H9 (cell line): ENCODE measurements at regions not wholly inside any gene's neighbourhood (a gene's known extent, or its start where the extent isn't known, plus 50 kb on each side); places are given as distances from the start of the nearest gene placed in this dataset.
"Not testable (repeated sequence)": the region's sequence is repeated elsewhere in the genome, so short reads cannot be mapped to it uniquely, and the experiment has no call there.

ENCODE experiments used
- DNase-seq: peaks from one replicate; pipeline ENCODE4 v3.0.0-alpha.2; 2017
- H2AFZ ChIP-seq: one replicate; pipeline ENCODE4 v1.6.1; 2013; ENCODE audit warnings: mild to moderate bottlenecking, low read length, control low read depth, moderate library complexity
- H2AK5ac ChIP-seq: 2 replicates; pipeline ENCODE4 v1.6.1; 2013; ENCODE audit warnings: low read length, control low read depth, mixed read lengths; ENCODE audit not compliant: insufficient read length
- H2BK120ac ChIP-seq: one replicate; pipeline ENCODE4 v1.6.1; 2013; ENCODE audit warnings: low read depth, mild to moderate bottlenecking, low read length, control low read depth, inconsistent platforms; ENCODE audit not compliant: poor library complexity, severe bottlenecking
- H2BK12ac ChIP-seq: 2 replicates; pipeline ENCODE4 v1.6.1; 2013; ENCODE audit warnings: low read length, control low read depth, mixed read lengths, low read depth; ENCODE audit not compliant: insufficient read length
- H2BK15ac ChIP-seq: 2 replicates; pipeline ENCODE4 v1.6.1; 2013; ENCODE audit warnings: low read depth, low read length, control low read depth
- H2BK20ac ChIP-seq: one replicate; pipeline ENCODE4 v1.6.1; 2013; ENCODE audit warnings: low read depth, mild to moderate bottlenecking, low read length, control low read depth, inconsistent platforms; ENCODE audit not compliant: poor library complexity, severe bottlenecking
- H2BK5ac ChIP-seq: 2 replicates; pipeline ENCODE4 v1.6.1; 2013; ENCODE audit warnings: low read length, control low read depth, mixed read lengths; ENCODE audit not compliant: insufficient read length
- H3K14ac ChIP-seq: 2 replicates; pipeline ENCODE4 v1.6.1; 2013; ENCODE audit warnings: low read length, control low read depth; ENCODE audit not compliant: insufficient read depth
- H3K18ac ChIP-seq: 2 replicates; pipeline ENCODE4 v1.6.1; 2013; ENCODE audit warnings: low read depth, mild to moderate bottlenecking, mixed read lengths, low read length, control low read depth; ENCODE audit not compliant: insufficient read length
- H3K23ac ChIP-seq: 2 replicates; pipeline ENCODE4 v1.6.1; 2013; ENCODE audit warnings: low read length, control low read depth, mixed read lengths, low read depth; ENCODE audit not compliant: insufficient read length
- H3K23me2 ChIP-seq: 2 replicates; pipeline ENCODE4 v1.6.1; 2013; ENCODE audit warnings: low read depth, mild to moderate bottlenecking, mixed read lengths, low read length, control low read depth; ENCODE audit not compliant: insufficient read length, poor library complexity, severe bottlenecking
- H3K27ac ChIP-seq: 2 replicates; pipeline ENCODE4 v1.5.1; 2013; ENCODE audit warnings: low read length, control low read depth, mixed read lengths, low read depth; ENCODE audit not compliant: insufficient read length
- H3K27me3 ChIP-seq: 2 replicates; pipeline ENCODE4 v1.6.1; 2013; ENCODE audit warnings: low read length, control low read depth, inconsistent platforms; ENCODE audit not compliant: insufficient read depth
- H3K4ac ChIP-seq: 2 replicates; pipeline ENCODE4 v1.6.1; 2013; ENCODE audit warnings: low read depth, mild to moderate bottlenecking, control low read depth, inconsistent platforms, low read length, moderate library complexity
- H3K4me1 ChIP-seq: 2 replicates; pipeline ENCODE4 v1.6.1; 2013; ENCODE audit warnings: low read length, control low read depth, inconsistent platforms; ENCODE audit not compliant: insufficient read depth
- H3K4me2 ChIP-seq: 2 replicates; pipeline ENCODE4 v1.6.1; 2013; ENCODE audit warnings: low read length, control low read depth, mixed read lengths; ENCODE audit not compliant: insufficient read length, insufficient read depth
- H3K56ac ChIP-seq: 2 replicates; pipeline ENCODE4 v1.6.1; 2013; ENCODE audit warnings: low read depth, mild to moderate bottlenecking, mixed read lengths, low read length, control low read depth; ENCODE audit not compliant: insufficient read length
- H3K79me1 ChIP-seq: 2 replicates; pipeline ENCODE4 v1.6.1; 2013; ENCODE audit warnings: low read depth, mild to moderate bottlenecking, moderate library complexity, low read length, control low read depth, inconsistent platforms; ENCODE audit not compliant: insufficient read depth, poor library complexity, severe bottlenecking
- H3K79me2 ChIP-seq: 2 replicates; pipeline ENCODE4 v1.6.1; 2013; ENCODE audit warnings: low read length, control low read depth, inconsistent platforms; ENCODE audit not compliant: insufficient read depth
- H3K9ac ChIP-seq: 2 replicates; pipeline ENCODE4 v1.6.1; 2013; ENCODE audit warnings: low read length, control low read depth, mixed read lengths; ENCODE audit not compliant: insufficient read length; ENCODE audit errors: extremely low read depth
- H3K9me3 ChIP-seq: one replicate; pipeline ENCODE4 v1.6.1; 2013; ENCODE audit warnings: low read depth, low read length, inconsistent platforms; ENCODE audit not compliant: control insufficient read depth
- H3T11ph ChIP-seq: one replicate; pipeline ENCODE4 v1.6.1; 2013; ENCODE audit warnings: mild to moderate bottlenecking, low read length, control low read depth, inconsistent platforms
- H4K20me1 ChIP-seq: one replicate; pipeline ENCODE4 v1.6.1; 2013; ENCODE audit not compliant: control insufficient read depth, insufficient read length, insufficient read depth
- H4K5ac ChIP-seq: 2 replicates; pipeline ENCODE4 v1.6.1; 2013; ENCODE audit warnings: low read depth, mild to moderate bottlenecking, mixed read lengths, low read length, control low read depth; ENCODE audit not compliant: insufficient read length
- H4K8ac ChIP-seq: replicated peaks from 2 replicates; pipeline ENCODE4 v1.6.1; 2013; ENCODE audit warnings: low read length, control low read depth, mixed read lengths, low read depth; ENCODE audit not compliant: insufficient read length
- H4K91ac ChIP-seq: 2 replicates; pipeline ENCODE4 v1.6.1; 2013; ENCODE audit warnings: low read depth, mild to moderate bottlenecking, moderate library complexity, mixed read lengths, low read length, control low read depth; ENCODE audit not compliant: insufficient read length
- H3K27ac Mint-ChIP-seq, 3 experiments: 2 replicates in 2 of 3; 3 replicates in 1 of 3; pipeline ENCODE4 v1.8.0; 2020 to 2021; ENCODE audit warnings: mixed read lengths in 3 of 3, mild to moderate bottlenecking in 1 of 3, moderate library complexity in 1 of 3
- H3K27me3 Mint-ChIP-seq: 2 replicates; pipeline ENCODE4 v1.8.0; 2021; ENCODE audit warnings: low read depth, mild to moderate bottlenecking, moderate library complexity, mixed read lengths
- H3K36me3 Mint-ChIP-seq, 3 experiments: 2 replicates in 2 of 3; 3 replicates in 1 of 3; pipeline ENCODE4 v1.8.0; 2020 to 2021; ENCODE audit warnings: low read depth in 3 of 3, mixed read lengths in 3 of 3; ENCODE audit not compliant: insufficient read depth in 1 of 3
- H3K4me1 Mint-ChIP-seq, 2 experiments: 2 replicates each; pipeline ENCODE4 v1.8.0; 2020; ENCODE audit warnings: mixed read lengths in 2 of 2
- H3K4me3 Mint-ChIP-seq, 2 experiments: 2 replicates in 1 of 2; 3 replicates in 1 of 2; pipeline ENCODE4 v1.8.0; 2020 to 2021; ENCODE audit warnings: mild to moderate bottlenecking in 2 of 2, mixed read lengths in 2 of 2, moderate library complexity in 1 of 2
- H3K9me3 Mint-ChIP-seq, 2 experiments: 2 replicates in 1 of 2; 3 replicates in 1 of 2; pipeline ENCODE4 v1.8.0; 2020; ENCODE audit warnings: mild to moderate bottlenecking in 2 of 2, mixed read lengths in 2 of 2, moderate library complexity in 1 of 2
- CTCF ChIP-seq: fragments of 200-600 bp; sonication (generic); conservative IDR thresholded peaks from 3 replicates; pipeline ENCODE4 v1.8.0; 2021; ENCODE audit warnings: antibody characterized with exemption, mild to moderate bottlenecking
- whole genome bisulfite sequencing: extraction: QIAGEN DNeasy Blood & Tissue Kit; methylation state at CpG from one replicate; pipeline ENCODE4 v1.1.7; 2013; ENCODE audit warnings: missing lambda C conversion rate, low lambda C conversion rate, mixed read lengths; ENCODE audit not compliant: insufficient read length; ENCODE audit errors: extremely low coverage; 5-methylcytosine and 5-hydroxymethylcytosine counted together

- no peak overlapping the region for H3K4ac ChIP-seq
- peaks cover 7 to 8% of the 10 kb centered on the region in 2 experiments; a peak in 4 of 5 replicates for H3K9me3 Mint-ChIP-seq
- no peaks in the 10 kb centered on the region for H3K27me3 ChIP-seq
- H2BK120ac ChIP-seq = no peak overlapping the region
- no peak overlapping the region for H4K91ac ChIP-seq
- no peaks in the 10 kb centered on the region for H3K23me2 ChIP-seq
- no peak overlapping the region for H3K4me3 Mint-ChIP-seq
- H3K18ac ChIP-seq = no peak overlapping the region
- no peak overlapping the region for H2AFZ ChIP-seq
- H4K20me1 ChIP-seq = no peaks in the 10 kb centered on the region
- no peak overlapping the region for H2BK12ac ChIP-seq
- WGBS = no CpG with 5 or more reads among the region's 3 CpGs
- H3K4me1 Mint-ChIP-seq = no peaks in the 10 kb centered on the region
- H4K5ac ChIP-seq = no peak overlapping the region
- H3K27ac Mint-ChIP-seq = no peak overlapping the region
- no peak overlapping the region for H2BK15ac ChIP-seq
- no peak overlapping the region for H3K4me2 ChIP-seq
- H4K8ac ChIP-seq = no peak overlapping the region
- DNase-seq = no peak
- H3K56ac ChIP-seq = no peak overlapping the region
- no peak overlapping the region for H2BK5ac ChIP-seq
- H3K23ac ChIP-seq = no peak overlapping the region
- H3K36me3 Mint-ChIP-seq = peaks cover 0 to 9% (median 0%) of the 10 kb centered on the region in 3 experiments; a peak in 4 of 7 replicates
- H3K27me3 Mint-ChIP-seq = no peaks in the 10 kb centered on the region
- TF ChIP-seq CTCF = no peak
- no peaks in the 10 kb centered on the region for H3K79me2 ChIP-seq
- no peaks in the 10 kb centered on the region for H3K4me1 ChIP-seq
- H2AK5ac ChIP-seq = no peak overlapping the region
- H2BK20ac ChIP-seq = no peak overlapping the region
- no peak overlapping the region for H3T11ph ChIP-seq
- H3K27ac ChIP-seq = no peak overlapping the region
- H3K9ac ChIP-seq = no peak overlapping the region
- H3K79me1 ChIP-seq = no peaks in the 10 kb centered on the region
- no peak overlapping the region for H3K14ac ChIP-seq
- H3K9me3 ChIP-seq = no peaks in the 10 kb centered on the region
Observed at GRCh38 chr10:25869609-25870008, 64.4 kb upstream of the MYO3A start.

- not testable (repeated sequence) for H3K79me2 ChIP-seq, H3T11ph ChIP-seq, H3K4me3 Mint-ChIP-seq, H3K27me3 ChIP-seq, H3K4me1 Mint-ChIP-seq, H3K27ac ChIP-seq, H2AFZ ChIP-seq, H2BK15ac ChIP-seq, H2BK12ac ChIP-seq, H2BK20ac ChIP-seq, H3K23me2 ChIP-seq, H3K4ac ChIP-seq, H4K8ac ChIP-seq, H2BK120ac ChIP-seq, H3K4me2 ChIP-seq, H3K56ac ChIP-seq, H3K23ac ChIP-seq, H3K36me3 Mint-ChIP-seq, H3K9ac ChIP-seq, H4K5ac ChIP-seq, H2BK5ac ChIP-seq, H3K18ac ChIP-seq, H4K91ac ChIP-seq, H3K14ac ChIP-seq, DNase-seq, H3K79me1 ChIP-seq, H3K27ac Mint-ChIP-seq, H3K9me3 Mint-ChIP-seq, H3K27me3 Mint-ChIP-seq, H4K20me1 ChIP-seq, H3K9me3 ChIP-seq, H3K4me1 ChIP-seq, H2AK5ac ChIP-seq
- WGBS = no CpG with 5 or more reads among the region's 2 CpGs
Observed at GRCh38 chr10:25874402-25874801, 59.6 kb upstream of the MYO3A start.
